Stimulated activated CD4-positive, alpha-beta T cell treated with anti-CD3 and anti-CD28 coated beads, Interleukin-12 subunit alpha, Interleukin-12 subunit beta, amount 100 ng/mL, for 24 hours (primary cell): ENCODE measurements at regions not wholly inside any gene's neighbourhood (a gene's known extent, or its start where the extent isn't known, plus 50 kb on each side); places are given as distances from the start of the nearest gene placed in this dataset.
"Not testable (repeated sequence)": the region's sequence is repeated elsewhere in the genome, so short reads cannot be mapped to it uniquely, and the experiment has no call there.

ENCODE experiments used
- DNase-seq, 2 experiments: peaks; one replicate each; pipeline ENCODE4 v3.0.0-alpha.2; 2020; ENCODE audit warnings: low read depth in 2 of 2

DNA sequence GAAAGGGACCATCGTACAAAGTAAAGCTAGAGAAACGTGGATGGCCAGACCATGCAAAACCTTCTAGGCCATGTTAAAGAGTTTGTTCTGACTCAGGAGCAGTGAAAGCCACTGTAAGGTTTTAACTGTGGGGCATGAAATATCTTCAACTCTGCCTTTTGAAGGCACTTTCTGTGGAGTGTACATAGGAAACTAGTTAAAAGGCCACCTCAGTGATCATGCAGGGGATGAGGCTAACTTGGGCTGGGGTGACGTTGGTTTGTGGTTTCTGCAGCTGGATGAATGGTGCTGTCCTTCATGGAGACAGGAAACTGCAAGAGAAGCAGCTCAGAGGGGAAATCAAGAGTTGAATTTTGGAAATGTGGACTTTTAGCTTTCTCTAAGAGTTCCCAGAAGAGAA is 190.7 kb downstream of the CDCA7 start:
- no peak for DNase-seq

DNA sequence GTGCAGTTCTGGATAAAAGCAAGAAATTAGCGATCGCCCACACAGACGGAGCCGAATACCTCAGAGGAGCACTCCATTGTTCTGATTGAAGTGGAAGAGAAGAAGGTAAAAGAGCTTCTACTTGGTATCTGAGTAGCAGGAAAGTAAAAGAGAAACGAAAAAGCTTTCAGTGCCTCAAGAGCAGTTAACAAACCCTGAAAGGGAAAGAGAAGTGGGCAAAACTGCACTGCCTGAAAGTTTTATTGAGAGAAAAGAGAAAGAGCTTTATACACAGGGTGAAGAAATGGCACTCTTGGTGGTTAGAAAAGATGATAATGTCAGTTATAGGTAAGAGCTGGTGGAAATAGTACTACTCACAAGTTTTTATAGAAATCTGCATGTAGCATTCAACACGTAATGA is 192.8 kb downstream of the CDCA7 start:
- no peak for DNase-seq

DNA sequence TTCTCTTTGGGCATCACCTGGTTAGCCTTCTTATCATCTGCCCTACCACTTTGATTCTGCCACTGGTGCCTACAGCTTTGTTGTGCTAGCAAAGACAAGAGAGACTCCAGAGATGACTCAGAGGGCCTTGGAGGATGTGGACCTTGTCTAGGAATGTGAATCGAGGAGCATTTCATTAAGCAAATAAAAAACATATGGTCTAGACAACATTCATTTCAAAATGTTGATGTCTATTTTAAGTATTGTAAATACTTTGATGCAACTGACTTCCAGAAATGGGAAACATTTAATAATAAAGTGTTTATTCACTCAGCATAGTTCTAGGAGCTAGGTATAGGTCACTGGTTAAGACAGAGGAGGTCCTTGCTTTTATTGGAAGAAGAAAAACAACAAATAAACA is 195.5 kb downstream of the CDCA7 start:
- DNase-seq = no peak

DNA sequence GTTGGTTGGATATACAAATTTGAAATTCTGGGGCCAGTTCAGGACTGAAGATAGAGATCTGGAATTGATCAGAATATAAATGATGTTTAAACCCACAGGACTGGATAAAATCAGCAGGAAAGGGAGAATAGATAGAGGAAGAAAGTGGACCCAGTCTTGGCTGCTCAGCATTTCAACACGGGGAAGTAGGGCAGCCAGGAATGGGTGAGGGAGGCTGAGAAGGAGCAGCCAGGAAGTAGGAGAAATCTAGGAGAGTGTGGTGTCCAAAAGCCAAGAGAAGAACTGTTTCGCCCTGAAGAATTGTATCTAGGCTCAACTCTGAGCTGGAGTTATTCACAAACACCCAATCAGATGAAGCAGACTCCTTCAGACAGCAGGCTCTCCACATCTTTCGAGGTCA is 197.9 kb downstream of the CDCA7 start:
- DNase-seq = no peak

DNA sequence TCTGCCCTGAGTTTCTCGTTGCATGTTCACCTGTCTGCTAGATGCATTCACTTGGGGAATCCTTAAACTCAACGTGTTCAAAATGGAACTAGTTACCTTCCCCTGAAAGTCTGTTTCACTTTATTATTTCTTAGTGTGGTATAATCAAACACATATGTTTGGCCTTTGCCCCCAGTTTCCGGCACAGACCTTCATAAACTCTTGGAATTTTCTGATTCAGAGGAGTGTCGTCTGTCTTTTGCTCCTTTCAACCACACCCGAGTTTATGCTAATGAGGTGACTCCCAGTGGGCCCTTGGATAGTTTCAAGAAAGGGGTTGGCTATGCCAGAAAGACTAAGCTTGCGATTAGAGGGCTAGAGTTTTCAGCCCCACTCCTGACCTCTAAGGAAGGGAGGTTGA is 198.9 kb downstream of the CDCA7 start:
- DNase-seq = no peak

DNA sequence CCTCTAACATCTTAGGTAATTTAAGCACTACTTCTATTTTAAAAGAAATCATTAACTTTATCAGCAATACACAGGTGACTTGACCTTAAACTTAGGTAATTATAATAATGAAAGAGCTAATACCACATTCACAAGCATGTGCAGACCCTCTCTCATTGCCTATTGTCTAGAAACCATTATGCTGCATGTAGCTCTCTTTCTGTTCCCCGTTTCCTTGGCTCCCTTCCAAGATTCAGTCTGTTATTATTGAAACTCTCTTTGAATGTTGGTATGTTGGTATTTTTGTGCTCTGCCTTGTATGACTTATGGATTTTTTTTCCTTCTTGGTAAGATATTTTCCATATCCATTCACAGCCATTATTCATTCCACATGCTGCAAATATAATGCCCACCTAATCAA is 201.2 kb downstream of the CDCA7 start:
- DNase-seq = no peak

DNA sequence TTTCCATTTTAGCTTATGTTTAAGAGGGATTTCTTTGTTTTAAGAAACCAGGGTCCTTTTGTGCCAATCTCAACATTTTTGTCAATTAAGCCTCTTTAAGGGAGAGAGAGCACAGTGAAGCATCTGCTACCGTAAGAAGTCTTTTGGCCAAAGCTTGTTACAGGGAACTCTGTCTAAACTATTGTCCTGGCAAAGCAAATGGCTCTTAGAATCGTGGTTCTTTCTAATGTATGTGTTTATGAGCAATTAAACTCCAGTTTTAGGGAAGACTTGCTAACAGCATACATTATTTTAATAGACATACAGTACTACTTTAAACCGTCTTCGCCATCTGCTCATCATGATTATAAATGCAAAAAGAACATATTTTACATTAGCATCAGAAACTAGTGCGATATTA is 202.1 kb downstream of the CDCA7 start:
- DNase-seq = no peak

DNA sequence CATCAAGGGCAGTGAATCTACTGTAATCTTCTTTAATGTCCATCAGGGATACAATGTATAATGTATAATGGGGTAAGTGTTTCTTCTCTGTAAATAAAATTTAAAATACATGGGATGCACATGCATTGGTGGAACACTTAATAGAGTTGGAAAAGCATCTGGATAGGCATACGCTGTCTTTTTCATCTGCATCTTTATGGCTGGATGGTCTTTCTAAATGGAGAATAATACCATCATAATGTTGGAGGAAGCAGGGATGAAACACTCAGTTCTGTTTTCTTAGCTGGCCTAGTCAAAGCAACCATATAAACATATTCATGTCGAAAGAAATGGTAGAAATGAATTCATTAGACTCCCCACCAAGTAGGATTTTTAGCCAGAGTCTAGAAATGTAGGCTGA is 202.8 kb downstream of the CDCA7 start:
- no peak for DNase-seq

DNA sequence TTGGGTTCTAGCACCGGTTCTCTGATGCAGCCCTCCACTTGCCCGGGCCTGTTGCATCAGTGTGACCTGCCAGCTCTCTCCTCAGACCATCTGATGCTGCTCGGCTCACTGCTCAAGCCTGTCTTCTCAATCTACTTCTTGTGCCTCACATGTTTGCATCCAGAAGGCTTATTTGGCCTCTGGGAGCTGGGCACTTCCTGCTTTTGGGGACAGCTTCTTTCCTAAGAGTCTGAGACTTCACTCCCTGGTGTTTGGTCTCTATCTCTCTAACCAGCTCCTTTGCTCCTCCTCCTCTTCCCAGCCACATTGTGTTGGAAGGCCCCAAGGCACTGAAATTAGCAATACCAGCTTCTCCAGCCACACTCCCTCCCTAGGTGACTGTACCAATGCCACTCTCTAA is 212.8 kb downstream of the CDCA7 start:
- DNase-seq = no peak

DNA sequence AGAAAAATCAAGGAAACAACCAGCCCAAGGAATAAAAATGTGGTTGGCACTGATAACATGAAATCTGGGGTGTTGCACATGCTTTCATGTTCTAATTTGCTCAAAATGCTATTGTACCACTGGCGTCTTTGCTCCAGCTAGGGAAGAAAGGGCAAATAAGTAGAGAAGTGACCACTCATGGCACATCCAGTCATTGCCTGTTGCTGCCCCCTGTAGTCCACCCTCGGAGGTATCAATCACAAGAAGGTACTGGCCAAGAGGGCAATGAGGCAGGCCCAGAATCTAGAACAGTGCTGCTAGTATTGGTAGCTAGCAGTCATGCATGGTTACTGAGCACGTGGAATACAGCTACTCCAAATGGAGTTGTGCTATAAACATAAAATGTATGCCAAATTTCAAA is 213.4 kb downstream of the CDCA7 start:
- DNase-seq = no peak

DNA sequence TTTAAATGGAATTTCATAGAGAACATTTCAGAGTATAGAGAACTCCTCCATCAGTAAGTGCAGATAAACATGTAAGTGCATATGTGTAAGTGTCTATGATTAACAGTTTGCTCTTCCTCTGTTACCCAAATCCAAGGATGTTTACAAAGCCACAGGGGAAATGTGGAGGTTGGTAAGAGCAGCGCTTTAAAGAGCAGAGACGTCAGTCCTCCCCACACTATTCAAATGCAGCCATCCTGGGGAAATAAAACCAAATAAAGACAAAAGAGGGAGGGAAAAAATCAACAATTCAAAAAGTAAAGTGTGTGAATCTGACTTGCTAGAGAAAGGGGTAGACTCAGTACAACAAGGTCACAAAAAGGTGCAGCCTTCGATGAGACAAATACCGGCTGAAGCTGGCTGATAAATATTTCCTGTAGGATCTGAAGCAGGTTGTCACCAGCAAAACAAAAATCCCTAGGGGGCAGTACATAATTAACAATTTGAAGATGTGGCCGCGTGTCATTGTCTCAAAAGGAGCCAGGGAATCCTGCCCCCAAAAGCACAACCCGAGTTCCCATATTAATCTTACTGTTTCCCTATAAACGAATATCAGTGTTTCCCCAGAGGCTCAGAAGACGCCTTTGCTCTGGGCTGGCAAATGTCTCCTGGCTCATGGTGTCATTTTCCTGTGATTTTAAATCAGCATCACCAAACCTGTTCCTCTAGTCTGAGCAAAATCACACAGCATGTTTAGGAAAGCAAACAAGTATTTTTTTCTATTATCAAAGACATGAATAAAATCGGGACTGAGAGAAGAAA is 216.5 kb downstream of the CDCA7 start:
- DNase-seq = no peak

DNA sequence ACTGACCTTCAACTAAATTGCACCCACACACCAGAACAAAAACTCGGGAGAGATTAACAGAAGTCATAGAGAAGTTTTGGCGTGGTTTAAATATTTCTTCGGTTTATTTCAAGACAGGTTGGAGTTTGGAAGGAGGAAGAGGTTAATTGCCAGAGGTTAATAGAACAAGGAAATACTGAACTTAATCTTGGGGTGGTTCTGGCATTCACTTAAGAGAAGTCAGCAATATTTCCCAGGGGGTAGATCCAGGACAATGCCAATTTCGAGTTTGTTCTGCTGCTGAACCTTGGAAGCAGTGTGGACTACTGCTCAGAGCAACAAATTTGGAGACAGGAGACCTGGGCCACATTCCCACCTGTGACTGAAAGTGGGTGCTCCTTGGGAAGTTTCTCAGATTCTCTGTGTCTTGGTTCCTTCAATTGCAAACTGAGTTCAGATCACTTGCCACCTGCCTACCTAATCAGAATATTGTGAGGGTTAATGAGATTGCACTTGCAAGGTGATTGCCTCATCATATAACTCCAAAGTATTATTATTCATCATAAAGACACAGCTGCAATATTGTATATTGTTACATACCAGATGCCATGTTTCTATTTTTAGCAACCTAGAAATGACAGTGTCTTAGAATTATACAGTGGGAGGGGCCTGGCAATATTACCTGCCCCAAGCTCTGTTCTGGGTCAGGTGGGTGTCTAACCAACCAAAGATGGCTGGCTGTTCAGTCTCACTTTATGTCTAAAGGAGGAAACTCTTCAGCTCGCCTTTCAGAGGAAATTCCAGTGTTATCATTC is 217.4 kb downstream of the CDCA7 start:
- no peak for DNase-seq

DNA sequence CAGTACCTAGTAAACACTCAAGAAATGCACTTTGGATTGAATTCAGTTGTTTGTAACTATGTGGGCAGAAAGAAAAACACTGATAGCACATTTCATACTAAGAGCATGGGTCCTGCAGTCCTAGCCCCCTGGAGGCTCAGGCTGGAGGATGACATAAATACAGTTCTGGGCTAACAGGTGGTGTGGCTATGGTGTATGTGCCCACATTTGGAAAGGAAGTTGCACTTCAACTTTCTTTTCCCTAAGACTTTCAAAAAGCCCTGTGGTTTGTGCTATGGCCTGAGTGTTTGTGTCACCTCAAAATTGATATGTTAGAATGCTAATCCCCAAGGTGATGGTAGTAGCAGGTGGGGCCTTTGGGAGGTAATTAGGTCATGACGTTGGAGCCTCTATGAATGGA is 218.2 kb downstream of the CDCA7 start:
- no peak for DNase-seq

DNA sequence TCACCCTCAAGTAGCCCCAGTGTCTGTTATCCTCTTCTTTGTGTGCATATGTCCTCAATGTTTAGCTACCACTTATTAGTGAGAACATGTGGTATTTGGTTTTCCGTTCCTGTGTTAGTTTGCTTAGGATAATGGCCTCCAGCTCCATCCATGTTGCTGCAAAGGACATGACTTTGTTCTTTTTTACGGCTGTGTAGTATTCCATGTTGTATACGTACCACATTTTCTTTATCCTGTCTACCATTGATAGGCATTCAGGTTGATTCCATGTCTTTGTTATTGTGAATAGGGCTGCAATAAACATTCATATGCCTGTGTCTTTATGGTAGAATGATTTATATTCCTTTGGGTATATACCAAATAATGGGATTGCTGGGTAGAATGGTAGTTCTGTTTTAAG is 219.1 kb downstream of the CDCA7 start:
- DNase-seq = not testable (repeated sequence)

DNA sequence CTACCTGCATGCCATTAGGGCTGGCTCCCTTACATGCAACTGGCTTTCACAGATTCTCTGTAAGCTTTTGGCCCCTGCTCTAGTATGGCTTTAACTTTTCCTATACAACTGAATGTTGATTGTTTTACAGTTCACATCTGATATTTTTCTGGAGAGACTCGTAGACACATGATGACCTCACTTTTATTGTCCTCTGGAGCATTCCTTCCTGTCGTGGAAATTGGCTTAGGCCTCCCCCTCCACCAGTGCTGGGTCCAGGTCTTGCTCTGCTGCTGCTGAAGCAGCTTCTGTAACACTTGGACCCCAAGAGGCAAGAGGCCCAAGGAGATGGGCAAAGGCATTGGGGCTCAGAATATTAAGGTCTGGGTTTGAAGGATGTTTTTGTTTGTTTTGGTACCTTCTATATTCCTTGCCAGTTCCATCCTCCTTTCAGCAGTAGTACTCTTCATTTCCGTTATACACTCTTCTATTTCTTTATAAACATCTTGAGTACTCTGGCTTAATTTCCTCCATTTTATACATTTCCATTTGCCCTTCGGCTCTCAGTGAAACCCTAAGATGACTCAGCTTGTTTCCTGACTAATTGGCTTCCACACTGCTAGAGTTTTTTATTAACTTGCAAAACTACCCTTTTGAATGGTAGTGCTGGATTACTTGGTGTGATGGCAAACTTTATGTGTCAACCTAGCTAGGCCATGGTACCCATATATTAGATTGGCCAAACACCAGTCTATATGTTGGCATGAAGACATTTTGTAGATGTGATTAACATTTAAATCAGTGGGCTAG is 219.8 kb downstream of the CDCA7 start:
- no peak for DNase-seq

DNA sequence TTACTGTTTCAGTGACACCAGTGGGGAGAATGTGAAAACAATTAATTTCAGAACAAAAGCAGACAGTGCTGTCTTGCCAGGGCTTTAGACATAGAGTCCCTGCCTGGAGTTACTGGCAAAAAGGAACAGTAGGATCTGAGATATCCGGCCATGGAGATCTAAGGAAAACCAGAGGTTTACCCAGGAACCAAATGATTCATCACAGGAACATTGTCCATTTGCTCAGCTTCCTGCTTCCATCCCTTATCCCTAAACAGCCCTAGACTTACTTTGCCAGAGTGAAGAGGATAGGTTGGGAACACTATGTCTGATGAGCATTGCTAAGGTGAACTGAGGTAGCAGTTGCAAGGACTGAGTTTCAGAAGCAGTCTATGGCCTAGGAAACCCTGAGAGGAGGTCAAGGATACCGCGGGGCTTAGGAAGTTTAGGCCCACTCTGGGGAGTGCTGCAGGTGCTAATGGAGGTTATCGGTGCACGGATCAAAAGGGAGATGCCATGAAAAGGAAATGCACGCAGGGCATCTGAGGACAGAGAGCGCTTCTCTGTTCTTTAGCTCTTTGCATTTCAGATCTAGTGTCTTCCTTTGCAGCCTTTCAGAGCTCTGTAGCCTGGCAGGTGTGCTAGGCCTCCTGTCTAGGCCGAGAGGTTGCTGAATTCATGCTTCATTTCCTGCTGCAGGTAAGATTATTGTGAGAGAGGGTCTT is 223.9 kb downstream of the CDCA7 start:
- DNase-seq = no peak

DNA sequence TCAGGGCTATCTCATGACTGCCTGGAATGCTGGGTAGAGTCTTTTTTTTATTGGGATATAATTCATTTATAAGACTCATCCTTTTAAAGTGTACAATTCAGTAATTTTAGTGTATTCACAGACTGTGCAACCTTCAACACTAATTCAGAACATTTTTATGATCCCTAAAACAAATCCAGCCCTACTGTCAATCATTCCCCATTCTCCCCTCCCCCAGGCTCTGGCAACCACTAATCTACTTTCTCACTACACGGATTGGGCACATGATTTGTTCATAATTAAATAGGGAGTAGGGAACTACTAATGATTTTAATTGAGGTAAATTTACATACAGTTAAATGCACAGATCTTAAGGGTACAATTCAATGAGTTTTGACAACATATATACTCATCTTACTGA is 225.7 kb downstream of the CDCA7 start:
- no peak for DNase-seq

DNA sequence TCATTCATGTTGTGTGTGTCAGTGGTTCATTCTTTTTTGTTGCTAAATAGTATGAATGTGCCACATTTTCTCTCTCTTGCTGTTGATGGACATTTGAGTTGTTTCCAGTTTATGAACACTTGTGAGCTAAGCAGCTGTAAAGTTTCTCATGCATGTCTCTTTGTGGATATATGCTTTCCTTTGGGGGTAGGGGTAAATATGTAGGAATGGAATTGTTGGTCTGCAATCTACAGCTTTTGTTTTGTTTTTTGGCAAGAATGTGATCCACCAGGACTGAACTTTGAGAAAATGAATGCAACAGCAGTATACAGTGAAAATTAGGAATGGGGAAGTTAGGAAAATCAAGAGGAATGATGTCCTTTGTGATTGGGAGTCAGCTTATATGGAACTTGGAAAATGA is 226.3 kb downstream of the CDCA7 start:
- DNase-seq = no peak

DNA sequence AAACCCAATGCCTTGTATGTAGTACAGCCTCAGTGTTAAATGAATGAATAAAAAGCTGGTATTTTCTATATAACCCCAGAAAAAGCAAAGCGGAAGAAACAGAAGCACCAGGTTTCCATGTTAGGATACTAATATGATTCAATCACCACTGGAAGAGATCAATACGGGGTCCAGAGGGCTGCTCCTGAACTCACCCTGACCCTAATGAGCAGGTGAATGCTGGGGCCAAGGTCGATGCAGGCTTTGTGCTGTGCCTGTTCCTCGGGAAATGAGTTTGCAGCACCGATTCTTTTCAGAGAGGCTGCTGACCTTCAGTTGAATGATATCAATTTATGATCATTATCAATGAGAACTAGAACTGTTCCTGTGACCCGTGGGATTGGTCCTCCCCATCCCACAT is 228.5 kb downstream of the CDCA7 start:
- DNase-seq = no peak

DNA sequence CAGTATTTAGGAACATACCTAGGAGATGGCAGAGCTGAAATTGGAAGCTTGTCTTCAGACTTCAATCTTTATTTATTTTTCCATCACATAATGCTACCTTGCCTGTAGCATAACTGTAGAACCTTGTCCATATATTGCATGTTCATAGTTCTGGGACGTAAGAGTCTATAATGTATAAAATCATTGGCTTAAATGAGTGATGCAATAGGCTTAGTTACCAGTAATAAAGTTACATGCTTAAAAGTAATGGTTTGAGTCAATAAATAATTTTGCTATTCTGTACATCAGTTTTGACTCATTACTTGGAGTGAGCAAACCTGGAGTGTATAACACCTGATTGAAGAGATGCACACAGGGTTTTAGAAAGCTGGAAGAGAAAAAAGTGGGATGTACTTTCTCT is 229.3 kb downstream of the CDCA7 start:
- DNase-seq = no peak

DNA sequence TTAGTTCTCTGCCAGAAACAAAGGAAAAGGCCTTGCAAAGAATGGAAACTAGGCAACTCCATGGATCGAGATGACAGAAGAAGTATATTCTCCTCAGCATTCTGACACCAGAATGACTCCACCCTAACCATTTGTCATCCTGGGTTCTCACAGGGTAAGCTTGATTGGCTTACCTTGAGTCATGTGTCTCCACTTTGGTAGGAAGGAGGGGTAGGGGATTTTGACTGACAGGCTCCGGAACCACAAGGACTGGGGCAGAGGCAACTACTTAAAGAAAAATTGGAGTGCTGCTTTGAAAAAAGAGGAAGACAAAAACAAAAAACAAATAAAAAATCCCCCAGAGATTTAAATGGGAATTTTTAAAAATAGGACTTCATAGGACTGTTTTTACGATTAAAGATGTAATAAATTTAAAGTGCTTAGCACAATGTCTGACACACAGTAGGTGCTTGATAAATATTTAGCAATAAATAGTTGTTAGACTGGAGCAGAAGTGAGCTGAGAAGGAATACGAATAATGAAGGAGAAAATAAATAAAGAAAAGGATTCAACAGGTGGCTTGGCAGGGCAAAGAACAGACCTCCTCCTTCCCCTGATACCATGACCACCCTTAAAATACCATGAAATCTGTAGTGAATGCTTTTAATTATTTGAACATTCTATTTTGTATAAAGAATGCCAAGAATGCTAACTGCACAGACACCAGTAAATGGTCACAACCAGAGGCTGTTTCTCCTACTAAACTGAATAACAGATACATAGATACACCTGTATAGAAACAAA is 230.2 kb downstream of the CDCA7 start:
- no peak for DNase-seq
